GM12878 (cell line): ENCODE measurements at regions not wholly inside any gene's neighbourhood (a gene's known extent, or its start where the extent isn't known, plus 50 kb on each side); places are given as distances from the start of the nearest gene placed in this dataset.

Experiments used
- ATAC-seq: fragments of 200-7000 bp; cut with Tn5 transposase; 3 replicates; pipeline ENCODE4 v1.9.1; 2020; ENCODE audit warnings: mild to moderate bottlenecking, moderate library complexity
- BruUV-seq: library from RNA; stranded (reverse); fragments of 400-500 nt; replicated peaks from 2 replicates; lab custom pipeline; 2021; lab: Mats Ljungman, UMichigan
- CTCF ChIA-PET: fragments of 300-600 bp; sonication (Branson Sonifier 250); formaldehyde crosslinking; extraction: SDS; loops from one replicate; lab custom pipeline; 2021; ENCODE audit warnings: inconsistent platforms; lab: Yijun Ruan, JAX
- POLR2A ChIA-PET: fragments of 350-600 bp; formaldehyde crosslinking; extraction: SDS; loops from one replicate; lab custom pipeline; 2021; ENCODE audit warnings: inconsistent platforms; lab: Charles Lee
- RAD21 ChIA-PET: fragments of 300-600 bp; sonication (Branson Sonifier 250); formaldehyde crosslinking; loops from one replicate; lab custom pipeline; 2023; ENCODE audit warnings: antibody characterized with exemption; ENCODE audit not compliant: unreplicated experiment; lab: Charles Lee
- SMC1A ChIA-PET: fragments of 300-600 bp; sonication (Branson Sonifier 250); formaldehyde crosslinking; loops from one replicate; lab custom pipeline; 2023; ENCODE audit not compliant: unreplicated experiment, uncharacterized antibody; lab: Charles Lee
- DNase-seq: peaks from one replicate; pipeline ENCODE4 v3.0.0-alpha.2; 2011; ENCODE audit warnings: low read depth, low spot score
- FAIRE-seq: peaks from 3 replicates; lab custom pipeline; 2011; peaks lifted over from hg19 to GRCh38; lab: Jason Lieb, UNC
- H2AFZ ChIP-seq: 2 replicates; pipeline ENCODE4 v1.6.0; 2011; ENCODE audit warnings: low read depth, low read length, control low read depth; ENCODE audit not compliant: control insufficient read depth
- H3K27ac ChIP-seq: 2 replicates; pipeline ENCODE4 v1.5.1; 2011; ENCODE audit warnings: control low read depth; ENCODE audit not compliant: control insufficient read depth, insufficient read depth
- H3K27me3 ChIP-seq, 2 experiments: replicated peaks in 1 of 2; 2 replicates each; pipeline versions ENCODE4 v1.6.0 to v1.6.1; 2011; ENCODE audit warnings: low read length in 1 of 2; ENCODE audit not compliant: control insufficient read depth in 2 of 2, insufficient read depth in 2 of 2
- H3K36me3 ChIP-seq, 2 experiments: 2 replicates each; pipeline ENCODE4 v1.5.1; 2011; ENCODE audit warnings: low read length in 1 of 2; ENCODE audit not compliant: control insufficient read depth in 2 of 2, insufficient read depth in 2 of 2
- H3K4me1 ChIP-seq: 2 replicates; pipeline ENCODE4 v1.6.1; 2011; ENCODE audit warnings: mild to moderate bottlenecking, low read length, moderate library complexity, mixed read lengths; ENCODE audit not compliant: control insufficient read depth, insufficient read depth
- H3K4me2 ChIP-seq: 2 replicates; pipeline ENCODE4 v1.6.0; 2011; ENCODE audit warnings: control low read depth; ENCODE audit not compliant: control insufficient read depth, insufficient read depth
- H3K4me3 ChIP-seq: fragments of 200-600 bp; sonication (generic); 2 replicates; pipeline ENCODE4 v1.5.1; 2016
- H3K79me2 ChIP-seq: 2 replicates; pipeline ENCODE4 v1.6.0; 2011; ENCODE audit warnings: low read length; ENCODE audit not compliant: control insufficient read depth, insufficient read depth
- H3K9ac ChIP-seq: 2 replicates; pipeline ENCODE4 v1.8.0; 2011; ENCODE audit warnings: low read length, control low read depth, mixed read lengths; ENCODE audit not compliant: control insufficient read depth, insufficient read depth
- H3K9me3 ChIP-seq: replicated peaks from 3 replicates; pipeline ENCODE4 v1.5.1; 2011; ENCODE audit warnings: mild to moderate bottlenecking, low read length; ENCODE audit not compliant: control insufficient read depth, insufficient read depth
- H4K20me1 ChIP-seq: 2 replicates; pipeline ENCODE4 v1.6.0; 2011; ENCODE audit not compliant: control insufficient read depth, insufficient read depth
- CBX5 ChIP-seq: sonication (generic); IDR thresholded peaks from 2 replicates; pipeline ENCODE4 v1.6.1; 2016; ENCODE audit warnings: low read depth, moderate library complexity, mild to moderate bottlenecking, inconsistent platforms
- CEBPB ChIP-seq, 2 experiments: fragments of 150-350 bp in 1 of 2; IDR thresholded peaks; 2 replicates each; pipeline ENCODE4 v1.6.1; 2012 to 2014; ENCODE audit warnings: low read depth in 2 of 2, low read length in 2 of 2, borderline replicate concordance in 1 of 2, inconsistent platforms in 1 of 2
- CHD4 ChIP-seq: fragments of 200-600 bp; sonication (generic); IDR thresholded peaks from 2 replicates; pipeline ENCODE4 v1.6.1; 2016; ENCODE audit warnings: mild to moderate bottlenecking
- CREM ChIP-seq: IDR thresholded peaks from 2 replicates; pipeline ENCODE4 v1.6.1; 2014; ENCODE audit warnings: antibody characterized with exemption, low read depth
- HDAC2 ChIP-seq: fragments of 200-600 bp; sonication (generic); IDR thresholded peaks from 2 replicates; pipeline ENCODE4 v1.6.1; 2017
- KLF5 ChIP-seq: fragments of 450-650 bp; IDR thresholded peaks from 2 replicates; pipeline ENCODE4 v1.6.1; 2014; ENCODE audit warnings: mild to moderate bottlenecking; ENCODE audit not compliant: partially characterized antibody
- NFYA ChIP-seq: IDR thresholded peaks from 2 replicates; pipeline ENCODE4 v1.6.1; 2011; ENCODE audit warnings: low read depth, mild to moderate bottlenecking, low read length, improper control_type of control experiment, borderline replicate concordance
- NR2C2 ChIP-seq: IDR thresholded peaks from 2 replicates; pipeline ENCODE4 v1.6.1; 2011; ENCODE audit warnings: borderline replicate concordance, low read depth; ENCODE audit not compliant: control insufficient read depth, insufficient read length
- RFX5 ChIP-seq: IDR thresholded peaks from 2 replicates; pipeline ENCODE4 v1.6.1; 2011; ENCODE audit warnings: low read depth, low read length, improper control_type of control experiment
- SMAD5 ChIP-seq: IDR thresholded peaks from 2 replicates; pipeline ENCODE4 v1.6.1; 2016; ENCODE audit warnings: antibody characterized with exemption, low read depth
- ZBED1 ChIP-seq: IDR thresholded peaks from 2 replicates; pipeline ENCODE4 v1.6.1; 2016; ENCODE audit warnings: borderline replicate concordance
- ZNF24 ChIP-seq: fragments of 450-650 bp; IDR thresholded peaks from 2 replicates; pipeline ENCODE4 v1.6.1; 2017; ENCODE audit warnings: antibody characterized with exemption, mild to moderate bottlenecking
- ZNF274 ChIP-seq: IDR thresholded peaks from one replicate; pipeline ENCODE4 v1.8.0; 2011; ENCODE audit not compliant: insufficient read length, insufficient read depth
- WGBS: methylation state at CpG from one replicate; pipeline ENCODE4 v1.1.6; 2016; ENCODE audit warnings: low lambda C conversion rate; ENCODE audit not compliant: insufficient replicate concordance, insufficient coverage; ENCODE audit errors: missing lambda C conversion rate; 5-methylcytosine and 5-hydroxymethylcytosine counted together
- in situ Hi-C: fragments of 300-500 bp; cut with MboI; formaldehyde crosslinking; loops from 9 replicates; pipeline ENCODE4 v1.14.3; 2018; ENCODE audit warnings: mixed read lengths
- intact Hi-C: fragments of 100-400 bp; cut with micrococcal nuclease; formaldehyde crosslinking; loops from one replicate; pipeline ENCODE4 v1.14.2; 2022; ENCODE audit not compliant: unreplicated experiment
- TF ChIP-seq, protein P1 (sequence below): fragments of 150-350 bp; IDR thresholded peaks from 2 replicates; pipeline ENCODE4 v1.6.1; 2014; ENCODE audit warnings: mild to moderate bottlenecking, low read depth, low read length
- TF ChIP-seq, protein P2 (sequence below): fragments of 450-650 bp; IDR thresholded peaks from 2 replicates; pipeline ENCODE4 v1.6.1; 2017; ENCODE audit warnings: mild to moderate bottlenecking, low read depth, inconsistent platforms; ENCODE audit not compliant: poor library complexity, severe bottlenecking
- TF ChIP-seq, protein P3 (sequence below): fragments of 450-650 bp; IDR thresholded peaks from 2 replicates; pipeline ENCODE4 v1.6.1; 2016; ENCODE audit warnings: mild to moderate bottlenecking

DNA sequence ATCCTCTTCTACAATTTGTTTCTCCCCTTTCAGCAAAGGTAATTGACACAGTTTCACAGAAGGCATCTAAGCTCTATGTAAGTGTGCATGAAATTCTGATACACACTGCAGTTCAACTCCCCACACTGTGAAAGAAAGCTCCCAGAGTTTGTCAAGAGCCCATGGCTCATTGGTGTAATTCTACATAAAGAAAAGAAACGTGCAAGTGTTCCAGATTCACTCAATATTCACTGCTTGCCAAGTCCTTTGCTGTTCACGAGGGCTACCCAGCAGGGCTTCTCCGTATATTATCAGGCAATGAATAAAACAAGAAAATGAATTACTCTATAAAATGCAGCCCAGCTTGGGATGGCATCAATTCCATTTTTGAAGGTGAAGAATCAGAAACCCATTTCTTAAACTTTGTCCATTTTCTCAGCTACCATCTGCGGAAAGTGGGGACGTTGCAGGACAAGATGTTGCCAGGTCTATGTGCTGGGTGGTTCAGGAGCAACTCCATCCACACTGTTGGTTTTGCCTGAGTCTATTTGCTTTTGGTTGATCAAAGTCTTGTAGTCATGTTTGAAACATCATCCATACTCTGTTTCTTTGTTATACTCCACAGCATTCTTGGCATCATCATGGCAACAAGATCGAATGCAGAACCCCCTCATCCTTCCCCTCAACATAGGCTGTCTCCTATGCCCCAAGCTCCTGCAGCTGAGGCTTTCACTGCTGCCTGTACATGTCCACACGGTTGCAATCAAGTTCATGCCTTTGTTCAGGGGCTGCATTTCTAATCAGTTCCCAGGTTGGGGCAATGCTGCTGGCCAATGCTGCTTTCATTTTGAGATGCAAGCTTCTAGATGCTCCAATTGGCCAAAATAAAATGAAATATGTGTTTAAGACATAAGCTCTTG lies 301.8 kb downstream of the MED10 start:
- BruUV-seq, result no TSS peak
- 38% methylated on average over 7 of the region's 7 CpGs for WGBS
- ChIA-PET CTCF (interaction anchor here (0.6 kb wide), 1 partner anchor 382 kb away, joined by 3 read pairs; no protein-coding TSS in a partner anchor), SMC1A (interaction anchor here (0.7 to 1.4 kb wide), 2 partner anchors 14 to 36 kb away, joined by 3 read pairs; no protein-coding TSS in a partner anchor), POLR2A (no interaction called here)
- FAIRE-seq (no peak), DNase-seq (no peak)
- Histone ChIP-seq H3K4me3 (no peak overlapping the region), H3K9me3 (no peaks in the 10 kb centered on the region), H2AFZ (no peak overlapping the region), H3K27me3 (no peaks in the 10 kb centered on the region)
- intact Hi-C loops, result no loop called here
- in situ Hi-C loops, result no loop called here
- TF ChIP-seq, protein P1, sequence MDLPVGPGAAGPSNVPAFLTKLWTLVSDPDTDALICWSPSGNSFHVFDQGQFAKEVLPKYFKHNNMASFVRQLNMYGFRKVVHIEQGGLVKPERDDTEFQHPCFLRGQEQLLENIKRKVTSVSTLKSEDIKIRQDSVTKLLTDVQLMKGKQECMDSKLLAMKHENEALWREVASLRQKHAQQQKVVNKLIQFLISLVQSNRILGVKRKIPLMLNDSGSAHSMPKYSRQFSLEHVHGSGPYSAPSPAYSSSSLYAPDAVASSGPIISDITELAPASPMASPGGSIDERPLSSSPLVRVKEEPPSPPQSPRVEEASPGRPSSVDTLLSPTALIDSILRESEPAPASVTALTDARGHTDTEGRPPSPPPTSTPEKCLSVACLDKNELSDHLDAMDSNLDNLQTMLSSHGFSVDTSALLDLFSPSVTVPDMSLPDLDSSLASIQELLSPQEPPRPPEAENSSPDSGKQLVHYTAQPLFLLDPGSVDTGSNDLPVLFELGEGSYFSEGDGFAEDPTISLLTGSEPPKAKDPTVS, result no peak
- TF ChIP-seq CBX5 (no peak), SMAD5 (no peak), ZBED1 (no peak), NR2C2 (no peak), ZNF24 (no peak), NFYA (no peak), CEBPB (IDR thresholded peaks at IDR 0.05; ENCODE audit: borderline replicate concordance in 1 of 2, low read depth in 2 of 2, low read length in 2 of 2) (no peak), ZNF274 (no peak), CHD4 (no peak), RFX5 (no peak), CREM (no peak), KLF5 (no peak), HDAC2 (no peak)
- TF ChIP-seq, protein P2, sequence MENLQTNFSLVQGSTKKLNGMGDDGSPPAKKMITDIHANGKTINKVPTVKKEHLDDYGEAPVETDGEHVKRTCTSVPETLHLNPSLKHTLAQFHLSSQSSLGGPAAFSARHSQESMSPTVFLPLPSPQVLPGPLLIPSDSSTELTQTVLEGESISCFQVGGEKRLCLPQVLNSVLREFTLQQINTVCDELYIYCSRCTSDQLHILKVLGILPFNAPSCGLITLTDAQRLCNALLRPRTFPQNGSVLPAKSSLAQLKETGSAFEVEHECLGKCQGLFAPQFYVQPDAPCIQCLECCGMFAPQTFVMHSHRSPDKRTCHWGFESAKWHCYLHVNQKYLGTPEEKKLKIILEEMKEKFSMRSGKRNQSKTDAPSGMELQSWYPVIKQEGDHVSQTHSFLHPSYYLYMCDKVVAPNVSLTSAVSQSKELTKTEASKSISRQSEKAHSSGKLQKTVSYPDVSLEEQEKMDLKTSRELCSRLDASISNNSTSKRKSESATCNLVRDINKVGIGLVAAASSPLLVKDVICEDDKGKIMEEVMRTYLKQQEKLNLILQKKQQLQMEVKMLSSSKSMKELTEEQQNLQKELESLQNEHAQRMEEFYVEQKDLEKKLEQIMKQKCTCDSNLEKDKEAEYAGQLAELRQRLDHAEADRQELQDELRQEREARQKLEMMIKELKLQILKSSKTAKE, result no peak
- TF ChIP-seq, protein P3, sequence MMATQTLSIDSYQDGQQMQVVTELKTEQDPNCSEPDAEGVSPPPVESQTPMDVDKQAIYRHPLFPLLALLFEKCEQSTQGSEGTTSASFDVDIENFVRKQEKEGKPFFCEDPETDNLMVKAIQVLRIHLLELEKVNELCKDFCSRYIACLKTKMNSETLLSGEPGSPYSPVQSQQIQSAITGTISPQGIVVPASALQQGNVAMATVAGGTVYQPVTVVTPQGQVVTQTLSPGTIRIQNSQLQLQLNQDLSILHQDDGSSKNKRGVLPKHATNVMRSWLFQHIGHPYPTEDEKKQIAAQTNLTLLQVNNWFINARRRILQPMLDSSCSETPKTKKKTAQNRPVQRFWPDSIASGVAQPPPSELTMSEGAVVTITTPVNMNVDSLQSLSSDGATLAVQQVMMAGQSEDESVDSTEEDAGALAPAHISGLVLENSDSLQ, result no peak
- TF ChIP-seq, all 136 proteins: peak for 0
- no peaks in the 10 kb centered on the region for H3K4me1 ChIP-seq
- H4K20me1 ChIP-seq, result no peaks in the 10 kb centered on the region
- H3K36me3 ChIP-seq, result no peaks in the 10 kb centered on the region
- no peak for ATAC-seq
- H3K79me2 ChIP-seq, result no peaks in the 10 kb centered on the region
- H3K4me2 ChIP-seq, result no peak overlapping the region
- no peak overlapping the region for H3K27ac ChIP-seq
- no peak overlapping the region for H3K9ac ChIP-seq
- RAD21 ChIA-PET, result no interaction called here
